GM23338 (cell line): ENCODE measurements at regions not wholly inside any gene's neighbourhood (a gene's known extent, or its start where the extent isn't known, plus 50 kb on each side); places are given as distances from the start of the nearest gene placed in this dataset.

Experiments
- ZNF331 ChIP-seq: fragments of 250-450 bp; sonication (Bioruptor Pico); IDR thresholded peaks from 2 replicates; pipeline ENCODE4 v1.5.0; 2020; ENCODE audit warnings: low read depth, mild to moderate bottlenecking, moderate library complexity
- TF ChIP-seq, protein P1 (sequence below), 2 experiments: fragments of 200-600 bp in 1 of 2; sonication (generic) in 1 of 2; conservative IDR thresholded peaks; 2 replicates each; pipeline versions ENCODE4 v1.5.1 to v1.6.1; 2016 to 2017; ENCODE audit warnings: antibody characterized with exemption in 2 of 2, low read depth in 2 of 2, mild to moderate bottlenecking in 2 of 2, moderate library complexity in 1 of 2

DNA sequence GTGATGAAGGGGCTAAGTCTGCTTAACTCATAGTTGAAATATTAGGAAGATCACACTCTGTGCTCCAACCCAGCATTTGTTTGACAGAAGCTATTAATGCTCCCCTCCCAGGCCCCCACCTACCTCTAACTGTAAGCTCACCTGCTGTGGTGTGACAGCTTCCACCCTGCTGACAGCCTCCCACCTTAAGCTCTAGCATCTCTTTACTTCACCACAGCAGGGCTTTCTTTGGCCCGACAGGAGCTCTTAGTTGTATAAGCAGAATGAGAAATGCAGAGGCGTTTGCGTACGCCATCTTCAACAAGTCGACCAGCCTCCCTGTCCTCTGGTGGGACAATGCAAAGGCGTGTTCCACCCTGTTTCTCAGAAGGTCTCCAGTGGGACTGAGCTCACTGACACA is 80.1 kb upstream of the OSBPL8 start:
- TF ChIP-seq, protein P1, sequence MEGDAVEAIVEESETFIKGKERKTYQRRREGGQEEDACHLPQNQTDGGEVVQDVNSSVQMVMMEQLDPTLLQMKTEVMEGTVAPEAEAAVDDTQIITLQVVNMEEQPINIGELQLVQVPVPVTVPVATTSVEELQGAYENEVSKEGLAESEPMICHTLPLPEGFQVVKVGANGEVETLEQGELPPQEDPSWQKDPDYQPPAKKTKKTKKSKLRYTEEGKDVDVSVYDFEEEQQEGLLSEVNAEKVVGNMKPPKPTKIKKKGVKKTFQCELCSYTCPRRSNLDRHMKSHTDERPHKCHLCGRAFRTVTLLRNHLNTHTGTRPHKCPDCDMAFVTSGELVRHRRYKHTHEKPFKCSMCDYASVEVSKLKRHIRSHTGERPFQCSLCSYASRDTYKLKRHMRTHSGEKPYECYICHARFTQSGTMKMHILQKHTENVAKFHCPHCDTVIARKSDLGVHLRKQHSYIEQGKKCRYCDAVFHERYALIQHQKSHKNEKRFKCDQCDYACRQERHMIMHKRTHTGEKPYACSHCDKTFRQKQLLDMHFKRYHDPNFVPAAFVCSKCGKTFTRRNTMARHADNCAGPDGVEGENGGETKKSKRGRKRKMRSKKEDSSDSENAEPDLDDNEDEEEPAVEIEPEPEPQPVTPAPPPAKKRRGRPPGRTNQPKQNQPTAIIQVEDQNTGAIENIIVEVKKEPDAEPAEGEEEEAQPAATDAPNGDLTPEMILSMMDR (conservative IDR thresholded peaks at IDR 0.05; ENCODE audit: low read depth in 2 of 2), result no peak
- TF ChIP-seq ZNF331, result no peak
